ENCODE measurements at regions not wholly inside any gene's neighbourhood (a gene's known extent, or its start where the extent isn't known, plus 50 kb on each side); places are given as distances from the start of the nearest gene placed in this dataset.

GRCh38 chr2:16507655-16508489, 157.8 kb downstream of the CYRIA start:
- DNase-seq (ENCODE audit: low spot score), result peak; percentile 84
- FAIRE-seq, result peak; percentile 9

GRCh38 chr2:16506366-16506765, 159.3 kb downstream of the CYRIA start:
- DNase-seq (ENCODE audit: low spot score) (no peak), FAIRE-seq (no peak)

- DNase-seq (ENCODE audit: low spot score) (no peak), FAIRE-seq (no peak)
Observed at GRCh38 chr2:16496426-16497388, 168.9 kb downstream of the CYRIA start.

- FAIRE-seq, result no peak
Observed at GRCh38 chr2:16495509-16496208, 170.0 kb downstream of the CYRIA start.

GRCh38 chr2:16494836-16495508, 170.7 kb downstream of the CYRIA start:
- DNase-seq (ENCODE audit: low spot score) (no peak), FAIRE-seq (no peak)

More at GRCh38 chr2:16495509-16496208, 170.0 kb downstream of the CYRIA start:
- DNase-seq (ENCODE audit: low spot score), result no peak

- FAIRE-seq, result no peak
- no peak for DNase-seq (ENCODE audit: low spot score)
Observed at GRCh38 chr2:16493788-16494187, 171.8 kb downstream of the CYRIA start.

- no peak for FAIRE-seq
- peak; percentile 56 for DNase-seq (ENCODE audit: low spot score)
Observed at GRCh38 chr2:16487686-16488085, 177.9 kb downstream of the CYRIA start.

- no peak for DNase-seq (ENCODE audit: low spot score)
- no peak for FAIRE-seq
Observed at GRCh38 chr2:16485251-16485650, 180.4 kb downstream of the CYRIA start.

- no peak for DNase-seq (ENCODE audit: low spot score)
Observed at GRCh38 chr2:16482460-16482859, 183.2 kb downstream of the CYRIA start.

GRCh38 chr2:16481351-16481750, 184.3 kb downstream of the CYRIA start:
- no peak for FAIRE-seq

More at GRCh38 chr2:16482460-16482859, 183.2 kb downstream of the CYRIA start:
- no peak for FAIRE-seq

GRCh38 chr2:16479721-16480120, 185.9 kb downstream of the CYRIA start:
- DNase-seq (ENCODE audit: low spot score) (no peak), FAIRE-seq (no peak)

More at GRCh38 chr2:16481351-16481750, 184.3 kb downstream of the CYRIA start:
- DNase-seq (ENCODE audit: low spot score), result no peak

- FAIRE-seq (peak; percentile 63), DNase-seq (ENCODE audit: low spot score) (peak; percentile 73)
Observed at GRCh38 chr2:16478434-16479210, 187.0 kb downstream of the CYRIA start.

- no peak for DNase-seq (ENCODE audit: low spot score)
- FAIRE-seq, result no peak
Observed at GRCh38 chr2:16477648-16478047, 188.0 kb downstream of the CYRIA start.

GRCh38 chr2:16476866-16477265, 188.8 kb downstream of the CYRIA start:
- FAIRE-seq (no peak), DNase-seq (ENCODE audit: low spot score) (no peak)

GRCh38 chr2:16475986-16476567, 189.6 kb downstream of the CYRIA start:
- FAIRE-seq, result no peak

GRCh38 chr2:16475586-16475985, 190.0 kb downstream of the CYRIA start:
- DNase-seq (ENCODE audit: low spot score) (peak; percentile 22), FAIRE-seq (no peak)

More at GRCh38 chr2:16475986-16476567, 189.6 kb downstream of the CYRIA start:
- no peak for DNase-seq (ENCODE audit: low spot score)

- DNase-seq (ENCODE audit: low spot score) (no peak), FAIRE-seq (no peak)
Observed at GRCh38 chr2:16473575-16473974, 192.1 kb downstream of the CYRIA start.

- DNase-seq (ENCODE audit: low spot score), result no peak
- no peak for FAIRE-seq
Observed at GRCh38 chr2:16470936-16471490, 194.6 kb downstream of the CYRIA start.

GRCh38 chr2:16466821-16467151, 198.8 kb downstream of the CYRIA start:
- no peak for DNase-seq (ENCODE audit: low spot score)
- FAIRE-seq, result no peak
